HepG2 (cell line): ENCODE measurements at regions not wholly inside any gene's neighbourhood (a gene's known extent, or its start where the extent isn't known, plus 50 kb on each side); places are given as distances from the start of the nearest gene placed in this dataset.

ENCODE experiments used
- ATAC-seq: fragments of 200-7000 bp; cut with Tn5 transposase; 3 replicates; pipeline ENCODE4 v1.9.1; 2020; ENCODE audit warnings: mild to moderate bottlenecking, moderate library complexity
- BruUV-seq: library from RNA; stranded (reverse); fragments of 400-500 nt; replicated peaks from 2 replicates; lab custom pipeline; 2021; lab: Mats Ljungman, UMichigan
- CTCF ChIA-PET: fragments of 300-600 bp; formaldehyde crosslinking; extraction: SDS; loops from one replicate; lab custom pipeline; 2021; ENCODE audit warnings: low total read pairs, inconsistent platforms, low intra/inter-chr PET ratio; lab: Yijun Ruan, JAX
- POLR2A ChIA-PET: fragments of 350-600 bp; sonication (Branson Sonifier 250); formaldehyde crosslinking; loops from one replicate; lab custom pipeline; 2020; ENCODE audit warnings: antibody characterized with exemption, inconsistent platforms; lab: Yijun Ruan, JAX
- DNase-seq: peaks from one replicate; pipeline ENCODE4 v3.0.0-alpha.2; 2015; ENCODE audit warnings: low spot score
- FAIRE-seq: peaks from 3 replicates; lab custom pipeline; 2011; peaks lifted over from hg19 to GRCh38; lab: Jason Lieb, UNC
- H2AFZ ChIP-seq: one replicate; pipeline ENCODE4 v1.6.1; 2011; ENCODE audit warnings: low read length, inconsistent platforms
- H3K27ac ChIP-seq: fragments of 300-600 bp; 3 replicates; pipeline ENCODE4 v1.8.0; 2011; ENCODE audit warnings: mixed run types, mild to moderate bottlenecking, mixed read lengths, low read length, inconsistent platforms; ENCODE audit not compliant: insufficient read depth; ENCODE audit errors: extremely low read length
- H3K27me3 ChIP-seq, 2 experiments: fragments of 200-600 bp in 1 of 2; 2 replicates in 1 of 2; 3 replicates in 1 of 2; pipeline versions ENCODE4 v1.6.0 to v1.8.0; 2011; ENCODE audit warnings: low read length in 2 of 2, mild to moderate bottlenecking in 2 of 2, moderate library complexity in 2 of 2, inconsistent platforms in 1 of 2; ENCODE audit not compliant: insufficient read depth in 2 of 2, control insufficient read depth in 1 of 2
- H3K36me3 ChIP-seq, 2 experiments: fragments of 200-600 bp in 1 of 2; replicated peaks in 1 of 2; 2 replicates in 1 of 2; 3 replicates in 1 of 2; pipeline versions ENCODE4 v1.5.1 to v1.8.0; 2011; ENCODE audit warnings: low read length in 2 of 2, inconsistent platforms in 1 of 2; ENCODE audit not compliant: insufficient read depth in 2 of 2, control insufficient read depth in 1 of 2
- H3K4me1 ChIP-seq: 2 replicates; pipeline ENCODE4 v1.5.1; 2012; ENCODE audit warnings: low read length, inconsistent platforms; ENCODE audit not compliant: insufficient read depth
- H3K4me2 ChIP-seq: 2 replicates; pipeline ENCODE4 v1.6.0; 2011; ENCODE audit warnings: low read depth, low read length, inconsistent platforms
- H3K4me3 ChIP-seq, 3 experiments: fragments of 200-600 bp in 1 of 3; sonication (generic), shearing (Covaris generic) in 1 of 3; replicated peaks in 1 of 3; 2 replicates each; pipeline ENCODE4 v1.5.1; 2011 to 2016; ENCODE audit warnings: low read length in 3 of 3, inconsistent platforms in 2 of 3, low read depth in 2 of 3, mild to moderate bottlenecking in 2 of 3, control low read depth in 1 of 3, mixed read lengths in 1 of 3; ENCODE audit not compliant: insufficient read depth in 1 of 3
- H3K79me2 ChIP-seq: one replicate; pipeline ENCODE4 v1.6.1; 2011; ENCODE audit warnings: low read length, inconsistent platforms; ENCODE audit not compliant: insufficient read depth
- H3K9ac ChIP-seq: 2 replicates; pipeline ENCODE4 v1.6.0; 2011; ENCODE audit warnings: mild to moderate bottlenecking, low read depth, low read length, inconsistent platforms; ENCODE audit not compliant: insufficient read depth
- H3K9me3 ChIP-seq: 2 replicates; pipeline ENCODE4 v1.5.1; 2012; ENCODE audit warnings: mild to moderate bottlenecking, low read length
- H4K20me1 ChIP-seq: 2 replicates; pipeline ENCODE4 v1.6.0; 2011; ENCODE audit warnings: inconsistent platforms, mild to moderate bottlenecking, low read length, moderate library complexity; ENCODE audit not compliant: insufficient read depth
- DRAP1 ChIP-seq: IDR thresholded peaks from 2 replicates; pipeline ENCODE4 v1.6.1; 2016; ENCODE audit warnings: missing genetic modification reagents, missing compliant biosample characterization
- HNRNPL ChIP-seq: fragments of 200-400 bp; formaldehyde crosslinking; IDR thresholded peaks from 2 replicates; pipeline ENCODE4 v1.6.1; 2017; ENCODE audit warnings: mild to moderate bottlenecking, low read depth, low read length
- KAT7 ChIP-seq: IDR thresholded peaks from 2 replicates; pipeline ENCODE4 v1.6.1; 2018; ENCODE audit warnings: borderline replicate concordance, missing compliant biosample characterization
- MXD3 ChIP-seq: IDR thresholded peaks from 2 replicates; pipeline ENCODE4 v1.6.1; 2016; ENCODE audit warnings: mild to moderate bottlenecking, missing biosample characterization, missing genetic modification reagents
- MZF1 ChIP-seq: sonication (generic); formaldehyde crosslinking; IDR thresholded peaks from 2 replicates; pipeline ENCODE4 v1.8.1; 2023; ENCODE audit warnings: mild to moderate bottlenecking, missing genetic modification reagents, borderline replicate concordance
- NCOA1 ChIP-seq: sonication (generic); formaldehyde crosslinking; IDR thresholded peaks from 2 replicates; pipeline ENCODE4 v1.9.0; 2021; ENCODE audit warnings: missing genetic modification reagents
- RBFOX2 ChIP-seq: fragments of 200-400 bp; formaldehyde crosslinking; IDR thresholded peaks from 2 replicates; pipeline ENCODE4 v1.6.1; 2017; ENCODE audit warnings: low read depth, mild to moderate bottlenecking, low read length
- SMAD9 ChIP-seq: sonication (generic); formaldehyde crosslinking; IDR thresholded peaks from 2 replicates; pipeline ENCODE4 v1.5.1; 2020; ENCODE audit warnings: mild to moderate bottlenecking, missing genetic modification reagents
- SP1 ChIP-seq, 2 experiments: fragments of 450-650 bp in 1 of 2; sonication (generic) in 1 of 2; formaldehyde crosslinking in 1 of 2; IDR thresholded peaks; 2 replicates each; pipeline versions ENCODE4 v1.4.0 to v1.6.1; 2016 to 2020; ENCODE audit warnings: missing genetic modification reagents in 1 of 2
- ZNF136 ChIP-seq: sonication (generic); formaldehyde crosslinking; IDR thresholded peaks from 2 replicates; pipeline ENCODE4 v1.8.1; 2022; ENCODE audit warnings: low read depth, mild to moderate bottlenecking, moderate library complexity, missing genetic modification reagents
- ZNF616 ChIP-seq: sonication (generic); formaldehyde crosslinking; IDR thresholded peaks from 2 replicates; pipeline ENCODE4 v1.5.0; 2020; ENCODE audit warnings: low read depth, mild to moderate bottlenecking, missing genetic modification reagents
- ZNF629 ChIP-seq: sonication (generic); formaldehyde crosslinking; conservative IDR thresholded peaks from 2 replicates; pipeline ENCODE4 v1.5.0; 2020; ENCODE audit warnings: missing genetic modification reagents
- ZNF761 ChIP-seq: sonication (generic); formaldehyde crosslinking; conservative IDR thresholded peaks from 2 replicates; pipeline ENCODE4 v1.4.0; 2020; ENCODE audit warnings: mild to moderate bottlenecking, missing genetic modification reagents
- WGBS: methylation state at CpG from one replicate; pipeline ENCODE4 v1.1.6; 2017; ENCODE audit warnings: low lambda C conversion rate; 5-methylcytosine and 5-hydroxymethylcytosine counted together
- in situ Hi-C: cut with HindIII; loops from 2 replicates; pipeline ENCODE4 v1.10.0; 2017; ENCODE audit warnings: low pct_unique_long_range_greater_than_20kb; ENCODE audit not compliant: extremely low pct_ligation_motif_present
- intact Hi-C: fragments of 100-400 bp; cut with micrococcal nuclease; formaldehyde crosslinking; loops from one replicate; pipeline ENCODE4 v1.10.0; 2022; ENCODE audit not compliant: unreplicated experiment

- POLR2A ChIA-PET, result no interaction called here
- Histone ChIP-seq H4K20me1 (no peaks in the 10 kb centered on the region), H2AFZ (no peak overlapping the region), H3K4me2 (no peak overlapping the region), H3K36me3 (no peaks in the 10 kb centered on the region), H3K4me3 (no peak overlapping the region), H3K79me2 (no peaks in the 10 kb centered on the region), H3K27ac (no peak overlapping the region), H3K9me3 (no peaks in the 10 kb centered on the region), H3K4me1 (no peaks in the 10 kb centered on the region), H3K9ac (no peak overlapping the region), H3K27me3 (no peaks in the 10 kb centered on the region; a peak in 1 of 5 replicates)
- intact Hi-C loops, result no loop called here
- CTCF ChIA-PET, result no interaction called here
- TF ChIP-seq ZNF629 (0 out of 2 replicates have a peak, but pooled peaks have one; percentile 12), SMAD9 (CRISPR knock-in tag) (no peak)
- ATAC-seq, result no peak
- FAIRE-seq, result no peak
- in situ Hi-C loops, result no loop called here
- 24% methylated on average over 2 of the region's 2 CpGs for WGBS
- DNase-seq, result no peak
- BruUV-seq, result no TSS peak
Measured at GRCh38 chr16:79911660-79912059, 311.1 kb upstream of the MAF start.

GRCh38 chr16:79909571-79909970, 309.0 kb upstream of the MAF start:
- in situ Hi-C loops, result no loop called here
- no peak for FAIRE-seq
- no peaks in the 10 kb centered on the region for H4K20me1 ChIP-seq
- intact Hi-C loops, result no loop called here
- TF ChIP-seq NCOA1 (no peak), RBFOX2 (no peak), HNRNPL (no peak), MXD3 (no peak), MZF1 (CRISPR knock-in tag) (no peak), SP1 (IDR thresholded peaks at IDR 0.05) (no peak), SP1 (CRISPR knock-in tag; IDR thresholded peaks at IDR 0.05) (no peak), KAT7 (CRISPR knock-in tag) (no peak), DRAP1 (CRISPR knock-in tag) (no peak), ZNF761 (CRISPR knock-in tag) (no peak), ZNF136 (CRISPR knock-in tag) (no peak), ZNF616 (CRISPR knock-in tag) (no peak)
- H3K79me2 ChIP-seq, result no peaks in the 10 kb centered on the region
- H2AFZ ChIP-seq, result no peak overlapping the region
- H3K4me2 ChIP-seq, result no peak overlapping the region
- H3K4me1 ChIP-seq, result no peaks in the 10 kb centered on the region
- DNase-seq, result no peak
- H3K36me3 ChIP-seq, result no peaks in the 10 kb centered on the region
- ChIA-PET POLR2A (no interaction called here), CTCF (no interaction called here)
- no peak for ATAC-seq
- no peaks in the 10 kb centered on the region for H3K9me3 ChIP-seq
- BruUV-seq, result no TSS peak
- no peak overlapping the region for H3K9ac ChIP-seq
- no peak overlapping the region for H3K4me3 ChIP-seq
- no peak overlapping the region for H3K27ac ChIP-seq
- 5% methylated on average over 7 of the region's 7 CpGs for WGBS
- no peaks in the 10 kb centered on the region; a peak in 1 of 5 replicates for H3K27me3 ChIP-seq
